Stomach (tissue), 4 donors: ENCODE measurements at regions not wholly inside any gene's neighbourhood (a gene's known extent, or its start where the extent isn't known, plus 50 kb on each side); places are given as distances from the start of the nearest gene placed in this dataset.

Experiments
- CTCF ChIP-seq, 7 experiments: fragments of 450-650 bp in 4 of 7; fragments of 200-600 bp in 3 of 7; sonication (generic) in 3 of 7; IDR thresholded peaks; one replicate each; pipeline ENCODE4 v1.5.1; 2016 to 2019; ENCODE audit warnings: antibody characterized with exemption in 7 of 7, control low read depth in 2 of 7, mild to moderate bottlenecking in 1 of 7
- EP300 ChIP-seq: sonication (generic); formaldehyde crosslinking; IDR thresholded peaks from one replicate; pipeline ENCODE4 v1.6.1; 2017; ENCODE audit warnings: antibody characterized with exemption

DNA sequence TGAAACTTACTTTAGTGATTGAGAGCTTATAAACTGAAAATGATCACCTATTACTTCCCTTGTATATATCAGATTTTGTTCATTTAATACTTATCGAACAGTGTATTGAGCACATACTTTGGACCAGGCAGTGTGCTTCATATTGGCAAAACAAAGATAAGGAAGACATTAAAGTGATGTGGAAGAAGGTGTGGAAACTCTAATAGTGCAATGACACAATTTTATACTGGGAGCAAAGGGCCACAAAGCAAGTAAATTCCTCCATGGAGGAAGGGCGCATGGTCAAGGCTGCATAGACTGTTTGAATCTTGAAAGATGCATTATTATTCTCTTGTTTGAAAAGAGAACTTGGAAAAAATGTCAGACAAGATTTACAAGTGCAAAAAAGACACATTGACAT is 936.5 kb upstream of the DDX18 start:
- no peak for TF ChIP-seq CTCF (IDR thresholded peaks at IDR 0.05)
- no peak for TF ChIP-seq EP300
